H9 (cell line): ENCODE measurements at regions not wholly inside any gene's neighbourhood (a gene's known extent, or its start where the extent isn't known, plus 50 kb on each side); places are given as distances from the start of the nearest gene placed in this dataset.

ENCODE experiments used
- DNase-seq: peaks from one replicate; pipeline ENCODE4 v3.0.0-alpha.2; 2017
- H2AFZ ChIP-seq: one replicate; pipeline ENCODE4 v1.6.1; 2013; ENCODE audit warnings: mild to moderate bottlenecking, low read length, control low read depth, moderate library complexity
- H2AK5ac ChIP-seq: 2 replicates; pipeline ENCODE4 v1.6.1; 2013; ENCODE audit warnings: low read length, control low read depth, mixed read lengths; ENCODE audit not compliant: insufficient read length
- H2BK120ac ChIP-seq: one replicate; pipeline ENCODE4 v1.6.1; 2013; ENCODE audit warnings: low read depth, mild to moderate bottlenecking, low read length, control low read depth, inconsistent platforms; ENCODE audit not compliant: poor library complexity, severe bottlenecking
- H2BK12ac ChIP-seq: 2 replicates; pipeline ENCODE4 v1.6.1; 2013; ENCODE audit warnings: low read length, control low read depth, mixed read lengths, low read depth; ENCODE audit not compliant: insufficient read length
- H2BK15ac ChIP-seq: 2 replicates; pipeline ENCODE4 v1.6.1; 2013; ENCODE audit warnings: low read depth, low read length, control low read depth
- H2BK20ac ChIP-seq: one replicate; pipeline ENCODE4 v1.6.1; 2013; ENCODE audit warnings: low read depth, mild to moderate bottlenecking, low read length, control low read depth, inconsistent platforms; ENCODE audit not compliant: poor library complexity, severe bottlenecking
- H2BK5ac ChIP-seq: 2 replicates; pipeline ENCODE4 v1.6.1; 2013; ENCODE audit warnings: low read length, control low read depth, mixed read lengths; ENCODE audit not compliant: insufficient read length
- H3K14ac ChIP-seq: 2 replicates; pipeline ENCODE4 v1.6.1; 2013; ENCODE audit warnings: low read length, control low read depth; ENCODE audit not compliant: insufficient read depth
- H3K18ac ChIP-seq: 2 replicates; pipeline ENCODE4 v1.6.1; 2013; ENCODE audit warnings: low read depth, mild to moderate bottlenecking, mixed read lengths, low read length, control low read depth; ENCODE audit not compliant: insufficient read length
- H3K23ac ChIP-seq: 2 replicates; pipeline ENCODE4 v1.6.1; 2013; ENCODE audit warnings: low read length, control low read depth, mixed read lengths, low read depth; ENCODE audit not compliant: insufficient read length
- H3K23me2 ChIP-seq: 2 replicates; pipeline ENCODE4 v1.6.1; 2013; ENCODE audit warnings: low read depth, mild to moderate bottlenecking, mixed read lengths, low read length, control low read depth; ENCODE audit not compliant: insufficient read length, poor library complexity, severe bottlenecking
- H3K27ac ChIP-seq: 2 replicates; pipeline ENCODE4 v1.5.1; 2013; ENCODE audit warnings: low read length, control low read depth, mixed read lengths, low read depth; ENCODE audit not compliant: insufficient read length
- H3K27me3 ChIP-seq: 2 replicates; pipeline ENCODE4 v1.6.1; 2013; ENCODE audit warnings: low read length, control low read depth, inconsistent platforms; ENCODE audit not compliant: insufficient read depth
- H3K4ac ChIP-seq: 2 replicates; pipeline ENCODE4 v1.6.1; 2013; ENCODE audit warnings: low read depth, mild to moderate bottlenecking, control low read depth, inconsistent platforms, low read length, moderate library complexity
- H3K4me1 ChIP-seq: 2 replicates; pipeline ENCODE4 v1.6.1; 2013; ENCODE audit warnings: low read length, control low read depth, inconsistent platforms; ENCODE audit not compliant: insufficient read depth
- H3K4me2 ChIP-seq: 2 replicates; pipeline ENCODE4 v1.6.1; 2013; ENCODE audit warnings: low read length, control low read depth, mixed read lengths; ENCODE audit not compliant: insufficient read length, insufficient read depth
- H3K56ac ChIP-seq: 2 replicates; pipeline ENCODE4 v1.6.1; 2013; ENCODE audit warnings: low read depth, mild to moderate bottlenecking, mixed read lengths, low read length, control low read depth; ENCODE audit not compliant: insufficient read length
- H3K79me1 ChIP-seq: 2 replicates; pipeline ENCODE4 v1.6.1; 2013; ENCODE audit warnings: low read depth, mild to moderate bottlenecking, moderate library complexity, low read length, control low read depth, inconsistent platforms; ENCODE audit not compliant: insufficient read depth, poor library complexity, severe bottlenecking
- H3K79me2 ChIP-seq: 2 replicates; pipeline ENCODE4 v1.6.1; 2013; ENCODE audit warnings: low read length, control low read depth, inconsistent platforms; ENCODE audit not compliant: insufficient read depth
- H3K9ac ChIP-seq: 2 replicates; pipeline ENCODE4 v1.6.1; 2013; ENCODE audit warnings: low read length, control low read depth, mixed read lengths; ENCODE audit not compliant: insufficient read length; ENCODE audit errors: extremely low read depth
- H3K9me3 ChIP-seq: one replicate; pipeline ENCODE4 v1.6.1; 2013; ENCODE audit warnings: low read depth, low read length, inconsistent platforms; ENCODE audit not compliant: control insufficient read depth
- H3T11ph ChIP-seq: one replicate; pipeline ENCODE4 v1.6.1; 2013; ENCODE audit warnings: mild to moderate bottlenecking, low read length, control low read depth, inconsistent platforms
- H4K20me1 ChIP-seq: one replicate; pipeline ENCODE4 v1.6.1; 2013; ENCODE audit not compliant: control insufficient read depth, insufficient read length, insufficient read depth
- H4K5ac ChIP-seq: 2 replicates; pipeline ENCODE4 v1.6.1; 2013; ENCODE audit warnings: low read depth, mild to moderate bottlenecking, mixed read lengths, low read length, control low read depth; ENCODE audit not compliant: insufficient read length
- H4K8ac ChIP-seq: replicated peaks from 2 replicates; pipeline ENCODE4 v1.6.1; 2013; ENCODE audit warnings: low read length, control low read depth, mixed read lengths, low read depth; ENCODE audit not compliant: insufficient read length
- H4K91ac ChIP-seq: 2 replicates; pipeline ENCODE4 v1.6.1; 2013; ENCODE audit warnings: low read depth, mild to moderate bottlenecking, moderate library complexity, mixed read lengths, low read length, control low read depth; ENCODE audit not compliant: insufficient read length
- H3K27ac Mint-ChIP-seq, 3 experiments: 2 replicates in 2 of 3; 3 replicates in 1 of 3; pipeline ENCODE4 v1.8.0; 2020 to 2021; ENCODE audit warnings: mixed read lengths in 3 of 3, mild to moderate bottlenecking in 1 of 3, moderate library complexity in 1 of 3
- H3K27me3 Mint-ChIP-seq: 2 replicates; pipeline ENCODE4 v1.8.0; 2021; ENCODE audit warnings: low read depth, mild to moderate bottlenecking, moderate library complexity, mixed read lengths
- H3K36me3 Mint-ChIP-seq, 3 experiments: 2 replicates in 2 of 3; 3 replicates in 1 of 3; pipeline ENCODE4 v1.8.0; 2020 to 2021; ENCODE audit warnings: low read depth in 3 of 3, mixed read lengths in 3 of 3; ENCODE audit not compliant: insufficient read depth in 1 of 3
- H3K4me1 Mint-ChIP-seq, 2 experiments: 2 replicates each; pipeline ENCODE4 v1.8.0; 2020; ENCODE audit warnings: mixed read lengths in 2 of 2
- H3K4me3 Mint-ChIP-seq, 2 experiments: 2 replicates in 1 of 2; 3 replicates in 1 of 2; pipeline ENCODE4 v1.8.0; 2020 to 2021; ENCODE audit warnings: mild to moderate bottlenecking in 2 of 2, mixed read lengths in 2 of 2, moderate library complexity in 1 of 2
- H3K9me3 Mint-ChIP-seq, 2 experiments: 2 replicates in 1 of 2; 3 replicates in 1 of 2; pipeline ENCODE4 v1.8.0; 2020; ENCODE audit warnings: mild to moderate bottlenecking in 2 of 2, mixed read lengths in 2 of 2, moderate library complexity in 1 of 2
- CTCF ChIP-seq: fragments of 200-600 bp; sonication (generic); conservative IDR thresholded peaks from 3 replicates; pipeline ENCODE4 v1.8.0; 2021; ENCODE audit warnings: antibody characterized with exemption, mild to moderate bottlenecking
- WGBS: extraction: QIAGEN DNeasy Blood & Tissue Kit; methylation state at CpG from one replicate; pipeline ENCODE4 v1.1.7; 2013; ENCODE audit warnings: missing lambda C conversion rate, low lambda C conversion rate, mixed read lengths; ENCODE audit not compliant: insufficient read length; ENCODE audit errors: extremely low coverage; 5-methylcytosine and 5-hydroxymethylcytosine counted together

GRCh38 chr6:142551274-142551811, 249.5 kb downstream of the ADGRG6 start:
- Histone ChIP-seq H3K4me2 (no peak overlapping the region), H4K5ac (no peak overlapping the region), H3K23me2 (no peaks in the 10 kb centered on the region), H3T11ph (no peak overlapping the region), H4K8ac (no peak overlapping the region), H3K79me2 (no peaks in the 10 kb centered on the region), H3K4me1 (peaks cover 3% of the 10 kb centered on the region; the same call in 1 of the 2 replicates), H3K9ac (no peak overlapping the region), H3K27me3 (no peaks in the 10 kb centered on the region), H2BK12ac (no peak overlapping the region), H3K23ac (no peak overlapping the region), H3K56ac (no peak overlapping the region), H4K91ac (no peak overlapping the region), H2AK5ac (no peak overlapping the region), H2BK5ac (no peak overlapping the region), H2BK120ac (no peak overlapping the region), H3K27ac (no peak overlapping the region), H4K20me1 (no peaks in the 10 kb centered on the region), H3K9me3 (no peaks in the 10 kb centered on the region), H3K18ac (no peak overlapping the region), H2BK15ac (no peak overlapping the region), H3K4ac (no peak overlapping the region), H2BK20ac (no peak overlapping the region), H3K79me1 (no peaks in the 10 kb centered on the region), H3K14ac (no peak overlapping the region), H2AFZ (no peak overlapping the region)
- peak; percentile 40 for DNase-seq
- no peaks in the 10 kb centered on the region for H3K9me3 Mint-ChIP-seq
- no peak overlapping the region for H3K27ac Mint-ChIP-seq
- no peaks in the 10 kb centered on the region for H3K36me3 Mint-ChIP-seq
- no peak overlapping the region for H3K4me3 Mint-ChIP-seq
- no peak for TF ChIP-seq CTCF
- WGBS, result no CpG with 5 or more reads among the region's 9 CpGs
- no peaks in the 10 kb centered on the region; the same call in 1 of the 2 replicates for H3K27me3 Mint-ChIP-seq
- peaks cover 13 to 20% of the 10 kb centered on the region in 2 experiments for H3K4me1 Mint-ChIP-seq
